HepG2 (cell line): ENCODE measurements at regions not wholly inside any gene's neighbourhood (a gene's known extent, or its start where the extent isn't known, plus 50 kb on each side); places are given as distances from the start of the nearest gene placed in this dataset.

ENCODE experiments used
- ATAC-seq: fragments of 200-7000 bp; cut with Tn5 transposase; 3 replicates; pipeline ENCODE4 v1.9.1; 2020; ENCODE audit warnings: mild to moderate bottlenecking, moderate library complexity
- BruUV-seq: library from RNA; stranded (reverse); fragments of 400-500 nt; replicated peaks from 2 replicates; lab custom pipeline; 2021; lab: Mats Ljungman, UMichigan
- CTCF ChIA-PET: fragments of 300-600 bp; formaldehyde crosslinking; extraction: SDS; loops from one replicate; lab custom pipeline; 2021; ENCODE audit warnings: low total read pairs, inconsistent platforms, low intra/inter-chr PET ratio; lab: Yijun Ruan, JAX
- POLR2A ChIA-PET: fragments of 350-600 bp; sonication (Branson Sonifier 250); formaldehyde crosslinking; loops from one replicate; lab custom pipeline; 2020; ENCODE audit warnings: antibody characterized with exemption, inconsistent platforms; lab: Yijun Ruan, JAX
- DNase-seq: peaks from one replicate; pipeline ENCODE4 v3.0.0-alpha.2; 2015; ENCODE audit warnings: low spot score
- FAIRE-seq: peaks from 3 replicates; lab custom pipeline; 2011; peaks lifted over from hg19 to GRCh38; lab: Jason Lieb, UNC
- H2AFZ ChIP-seq: one replicate; pipeline ENCODE4 v1.6.1; 2011; ENCODE audit warnings: low read length, inconsistent platforms
- H3K27ac ChIP-seq: fragments of 300-600 bp; 3 replicates; pipeline ENCODE4 v1.8.0; 2011; ENCODE audit warnings: mixed run types, mild to moderate bottlenecking, mixed read lengths, low read length, inconsistent platforms; ENCODE audit not compliant: insufficient read depth; ENCODE audit errors: extremely low read length
- H3K27me3 ChIP-seq, 2 experiments: fragments of 200-600 bp in 1 of 2; 2 replicates in 1 of 2; 3 replicates in 1 of 2; pipeline versions ENCODE4 v1.6.0 to v1.8.0; 2011; ENCODE audit warnings: low read length in 2 of 2, mild to moderate bottlenecking in 2 of 2, moderate library complexity in 2 of 2, inconsistent platforms in 1 of 2; ENCODE audit not compliant: insufficient read depth in 2 of 2, control insufficient read depth in 1 of 2
- H3K36me3 ChIP-seq, 2 experiments: fragments of 200-600 bp in 1 of 2; replicated peaks in 1 of 2; 2 replicates in 1 of 2; 3 replicates in 1 of 2; pipeline versions ENCODE4 v1.5.1 to v1.8.0; 2011; ENCODE audit warnings: low read length in 2 of 2, inconsistent platforms in 1 of 2; ENCODE audit not compliant: insufficient read depth in 2 of 2, control insufficient read depth in 1 of 2
- H3K4me1 ChIP-seq: 2 replicates; pipeline ENCODE4 v1.5.1; 2012; ENCODE audit warnings: low read length, inconsistent platforms; ENCODE audit not compliant: insufficient read depth
- H3K4me2 ChIP-seq: 2 replicates; pipeline ENCODE4 v1.6.0; 2011; ENCODE audit warnings: low read depth, low read length, inconsistent platforms
- H3K4me3 ChIP-seq, 3 experiments: fragments of 200-600 bp in 1 of 3; sonication (generic), shearing (Covaris generic) in 1 of 3; replicated peaks in 1 of 3; 2 replicates each; pipeline ENCODE4 v1.5.1; 2011 to 2016; ENCODE audit warnings: low read length in 3 of 3, inconsistent platforms in 2 of 3, low read depth in 2 of 3, mild to moderate bottlenecking in 2 of 3, control low read depth in 1 of 3, mixed read lengths in 1 of 3; ENCODE audit not compliant: insufficient read depth in 1 of 3
- H3K79me2 ChIP-seq: one replicate; pipeline ENCODE4 v1.6.1; 2011; ENCODE audit warnings: low read length, inconsistent platforms; ENCODE audit not compliant: insufficient read depth
- H3K9ac ChIP-seq: 2 replicates; pipeline ENCODE4 v1.6.0; 2011; ENCODE audit warnings: mild to moderate bottlenecking, low read depth, low read length, inconsistent platforms; ENCODE audit not compliant: insufficient read depth
- H3K9me3 ChIP-seq: 2 replicates; pipeline ENCODE4 v1.5.1; 2012; ENCODE audit warnings: mild to moderate bottlenecking, low read length
- H4K20me1 ChIP-seq: 2 replicates; pipeline ENCODE4 v1.6.0; 2011; ENCODE audit warnings: inconsistent platforms, mild to moderate bottlenecking, low read length, moderate library complexity; ENCODE audit not compliant: insufficient read depth
- ATF7 ChIP-seq, 2 experiments: fragments of 450-650 bp in 1 of 2; sonication (generic) in 1 of 2; formaldehyde crosslinking in 1 of 2; IDR thresholded peaks; 2 replicates each; pipeline versions ENCODE4 v1.4.0 to v1.6.1; 2016 to 2020; ENCODE audit warnings: antibody characterized with exemption in 1 of 2, mild to moderate bottlenecking in 1 of 2, missing genetic modification reagents in 1 of 2
- CBX2 ChIP-seq, 2 experiments: fragments of 200-600 bp in 1 of 2; sonication (generic); formaldehyde crosslinking in 1 of 2; IDR thresholded peaks; 2 replicates each; pipeline versions ENCODE4 v1.7.0 to v1.8.1; 2018 to 2022; ENCODE audit warnings: low read depth in 2 of 2, low read length in 1 of 2, mild to moderate bottlenecking in 1 of 2, missing genetic modification reagents in 1 of 2
- DPF2 ChIP-seq: sonication (generic); formaldehyde crosslinking; IDR thresholded peaks from 2 replicates; pipeline ENCODE4 v1.4.0; 2020; ENCODE audit warnings: mild to moderate bottlenecking, low read depth, missing genetic modification reagents, borderline replicate concordance
- EZH2 ChIP-seq: conservative IDR thresholded peaks from 2 replicates; pipeline ENCODE4 v1.6.1; 2012; ENCODE audit warnings: mild to moderate bottlenecking, low read depth, low read length, moderate library complexity
- SP4 ChIP-seq: sonication (generic); formaldehyde crosslinking; IDR thresholded peaks from 2 replicates; pipeline ENCODE4 v1.8.1; 2023; ENCODE audit warnings: mild to moderate bottlenecking, missing genetic modification reagents
- WGBS: methylation state at CpG from one replicate; pipeline ENCODE4 v1.1.6; 2017; ENCODE audit warnings: low lambda C conversion rate; 5-methylcytosine and 5-hydroxymethylcytosine counted together
- in situ Hi-C: cut with HindIII; loops from 2 replicates; pipeline ENCODE4 v1.10.0; 2017; ENCODE audit warnings: low pct_unique_long_range_greater_than_20kb; ENCODE audit not compliant: extremely low pct_ligation_motif_present
- intact Hi-C: fragments of 100-400 bp; cut with micrococcal nuclease; formaldehyde crosslinking; loops from one replicate; pipeline ENCODE4 v1.10.0; 2022; ENCODE audit not compliant: unreplicated experiment
- TF ChIP-seq, protein P1 (sequence below): sonication (generic); formaldehyde crosslinking; IDR thresholded peaks from 2 replicates; pipeline ENCODE4 v1.4.0; 2020; ENCODE audit warnings: missing genetic modification reagents
- TF ChIP-seq, protein P2 (sequence below), 2 experiments: IDR thresholded peaks; 2 replicates each; pipeline ENCODE4 v1.6.1; 2011 to 2012; ENCODE audit warnings: low read length in 2 of 2, borderline replicate concordance in 1 of 2, low read depth in 1 of 2, mild to moderate bottlenecking in 1 of 2, moderate library complexity in 1 of 2

DNA sequence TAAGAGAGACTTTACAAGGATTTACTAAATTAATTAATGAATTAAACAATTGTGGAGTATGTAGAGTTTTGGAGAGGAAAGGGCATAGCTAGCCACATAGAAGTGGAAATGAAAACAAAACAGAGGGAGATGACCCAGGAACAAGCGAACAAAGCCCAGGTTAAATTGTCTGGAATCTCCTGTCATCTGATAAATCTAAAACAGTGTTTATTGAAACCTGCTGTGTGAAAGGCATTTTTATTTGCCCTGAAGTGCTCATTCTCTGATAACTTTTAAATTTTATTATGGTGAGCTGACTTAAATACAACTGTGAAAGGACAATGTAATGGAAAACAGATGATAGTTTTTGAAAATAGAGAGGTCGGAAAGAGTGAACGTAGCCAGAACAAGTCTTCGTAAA, 682.8 kb upstream of the KIRREL3 start:
- peaks cover 93% of the 10 kb centered on the region for H3K9me3 ChIP-seq
- no peak overlapping the region for H2AFZ ChIP-seq
- in situ Hi-C loops (no loop called here), intact Hi-C loops (no loop called here)
- H3K4me2 ChIP-seq = no peak overlapping the region
- no peaks in the 10 kb centered on the region for H4K20me1 ChIP-seq
- ChIA-PET CTCF (no interaction called here), POLR2A (no interaction called here)
- no peaks in the 10 kb centered on the region for H3K27me3 ChIP-seq
- no peak overlapping the region for H3K9ac ChIP-seq
- no peaks in the 10 kb centered on the region for H3K36me3 ChIP-seq
- no TSS peak for BruUV-seq
- TF ChIP-seq, protein P1, sequence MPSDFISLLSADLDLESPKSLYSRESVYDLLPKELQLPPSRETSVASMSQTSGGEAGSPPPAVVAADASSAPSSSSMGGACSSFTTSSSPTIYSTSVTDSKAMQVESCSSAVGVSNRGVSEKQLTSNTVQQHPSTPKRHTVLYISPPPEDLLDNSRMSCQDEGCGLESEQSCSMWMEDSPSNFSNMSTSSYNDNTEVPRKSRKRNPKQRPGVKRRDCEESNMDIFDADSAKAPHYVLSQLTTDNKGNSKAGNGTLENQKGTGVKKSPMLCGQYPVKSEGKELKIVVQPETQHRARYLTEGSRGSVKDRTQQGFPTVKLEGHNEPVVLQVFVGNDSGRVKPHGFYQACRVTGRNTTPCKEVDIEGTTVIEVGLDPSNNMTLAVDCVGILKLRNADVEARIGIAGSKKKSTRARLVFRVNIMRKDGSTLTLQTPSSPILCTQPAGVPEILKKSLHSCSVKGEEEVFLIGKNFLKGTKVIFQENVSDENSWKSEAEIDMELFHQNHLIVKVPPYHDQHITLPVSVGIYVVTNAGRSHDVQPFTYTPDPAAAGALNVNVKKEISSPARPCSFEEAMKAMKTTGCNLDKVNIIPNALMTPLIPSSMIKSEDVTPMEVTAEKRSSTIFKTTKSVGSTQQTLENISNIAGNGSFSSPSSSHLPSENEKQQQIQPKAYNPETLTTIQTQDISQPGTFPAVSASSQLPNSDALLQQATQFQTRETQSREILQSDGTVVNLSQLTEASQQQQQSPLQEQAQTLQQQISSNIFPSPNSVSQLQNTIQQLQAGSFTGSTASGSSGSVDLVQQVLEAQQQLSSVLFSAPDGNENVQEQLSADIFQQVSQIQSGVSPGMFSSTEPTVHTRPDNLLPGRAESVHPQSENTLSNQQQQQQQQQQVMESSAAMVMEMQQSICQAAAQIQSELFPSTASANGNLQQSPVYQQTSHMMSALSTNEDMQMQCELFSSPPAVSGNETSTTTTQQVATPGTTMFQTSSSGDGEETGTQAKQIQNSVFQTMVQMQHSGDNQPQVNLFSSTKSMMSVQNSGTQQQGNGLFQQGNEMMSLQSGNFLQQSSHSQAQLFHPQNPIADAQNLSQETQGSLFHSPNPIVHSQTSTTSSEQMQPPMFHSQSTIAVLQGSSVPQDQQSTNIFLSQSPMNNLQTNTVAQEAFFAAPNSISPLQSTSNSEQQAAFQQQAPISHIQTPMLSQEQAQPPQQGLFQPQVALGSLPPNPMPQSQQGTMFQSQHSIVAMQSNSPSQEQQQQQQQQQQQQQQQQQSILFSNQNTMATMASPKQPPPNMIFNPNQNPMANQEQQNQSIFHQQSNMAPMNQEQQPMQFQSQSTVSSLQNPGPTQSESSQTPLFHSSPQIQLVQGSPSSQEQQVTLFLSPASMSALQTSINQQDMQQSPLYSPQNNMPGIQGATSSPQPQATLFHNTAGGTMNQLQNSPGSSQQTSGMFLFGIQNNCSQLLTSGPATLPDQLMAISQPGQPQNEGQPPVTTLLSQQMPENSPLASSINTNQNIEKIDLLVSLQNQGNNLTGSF (CRISPR knock-in tag) = no peak
- TF ChIP-seq EZH2 = no peak
- TF ChIP-seq DPF2 (CRISPR knock-in tag) = no peak
- TF ChIP-seq SP4 (CRISPR knock-in tag) = no peak
- no peak for TF ChIP-seq ATF7 (IDR thresholded peaks at IDR 0.05)
- TF ChIP-seq ATF7 (CRISPR knock-in tag; IDR thresholded peaks at IDR 0.05) = no peak
- TF ChIP-seq, protein P2, sequence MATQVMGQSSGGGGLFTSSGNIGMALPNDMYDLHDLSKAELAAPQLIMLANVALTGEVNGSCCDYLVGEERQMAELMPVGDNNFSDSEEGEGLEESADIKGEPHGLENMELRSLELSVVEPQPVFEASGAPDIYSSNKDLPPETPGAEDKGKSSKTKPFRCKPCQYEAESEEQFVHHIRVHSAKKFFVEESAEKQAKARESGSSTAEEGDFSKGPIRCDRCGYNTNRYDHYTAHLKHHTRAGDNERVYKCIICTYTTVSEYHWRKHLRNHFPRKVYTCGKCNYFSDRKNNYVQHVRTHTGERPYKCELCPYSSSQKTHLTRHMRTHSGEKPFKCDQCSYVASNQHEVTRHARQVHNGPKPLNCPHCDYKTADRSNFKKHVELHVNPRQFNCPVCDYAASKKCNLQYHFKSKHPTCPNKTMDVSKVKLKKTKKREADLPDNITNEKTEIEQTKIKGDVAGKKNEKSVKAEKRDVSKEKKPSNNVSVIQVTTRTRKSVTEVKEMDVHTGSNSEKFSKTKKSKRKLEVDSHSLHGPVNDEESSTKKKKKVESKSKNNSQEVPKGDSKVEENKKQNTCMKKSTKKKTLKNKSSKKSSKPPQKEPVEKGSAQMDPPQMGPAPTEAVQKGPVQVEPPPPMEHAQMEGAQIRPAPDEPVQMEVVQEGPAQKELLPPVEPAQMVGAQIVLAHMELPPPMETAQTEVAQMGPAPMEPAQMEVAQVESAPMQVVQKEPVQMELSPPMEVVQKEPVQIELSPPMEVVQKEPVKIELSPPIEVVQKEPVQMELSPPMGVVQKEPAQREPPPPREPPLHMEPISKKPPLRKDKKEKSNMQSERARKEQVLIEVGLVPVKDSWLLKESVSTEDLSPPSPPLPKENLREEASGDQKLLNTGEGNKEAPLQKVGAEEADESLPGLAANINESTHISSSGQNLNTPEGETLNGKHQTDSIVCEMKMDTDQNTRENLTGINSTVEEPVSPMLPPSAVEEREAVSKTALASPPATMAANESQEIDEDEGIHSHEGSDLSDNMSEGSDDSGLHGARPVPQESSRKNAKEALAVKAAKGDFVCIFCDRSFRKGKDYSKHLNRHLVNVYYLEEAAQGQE (IDR thresholded peaks at IDR 0.05; ENCODE audit: borderline replicate concordance in 1 of 2, low read depth in 1 of 2, low read length in 2 of 2) = no peak
- no peak for TF ChIP-seq CBX2 (IDR thresholded peaks at IDR 0.05; ENCODE audit: low read depth, low read length)
- no peak for TF ChIP-seq CBX2 (CRISPR knock-in tag; IDR thresholded peaks at IDR 0.05; ENCODE audit: low read depth)
- no peaks in the 10 kb centered on the region for H3K79me2 ChIP-seq
- DNase-seq (no peak), ATAC-seq (no peak), FAIRE-seq (no peak)
- 3% methylated on average over 4 of the region's 4 CpGs for WGBS
- H3K4me3 ChIP-seq = no peak overlapping the region
- no peaks in the 10 kb centered on the region for H3K4me1 ChIP-seq
- H3K27ac ChIP-seq = no peak overlapping the region
